NOMO-1 treated with dmso at 0.1 percent for 144 hours (cell line): ENCODE measurements at regions not wholly inside any gene's neighbourhood (a gene's known extent, or its start where the extent isn't known, plus 50 kb on each side); places are given as distances from the start of the nearest gene placed in this dataset.

Experiments used
- DNase-seq: peaks from one replicate; lab custom pipeline; 2025; ENCODE audit not compliant: unreplicated experiment; lab: John Stamatoyannopoulos, UW

DNA sequence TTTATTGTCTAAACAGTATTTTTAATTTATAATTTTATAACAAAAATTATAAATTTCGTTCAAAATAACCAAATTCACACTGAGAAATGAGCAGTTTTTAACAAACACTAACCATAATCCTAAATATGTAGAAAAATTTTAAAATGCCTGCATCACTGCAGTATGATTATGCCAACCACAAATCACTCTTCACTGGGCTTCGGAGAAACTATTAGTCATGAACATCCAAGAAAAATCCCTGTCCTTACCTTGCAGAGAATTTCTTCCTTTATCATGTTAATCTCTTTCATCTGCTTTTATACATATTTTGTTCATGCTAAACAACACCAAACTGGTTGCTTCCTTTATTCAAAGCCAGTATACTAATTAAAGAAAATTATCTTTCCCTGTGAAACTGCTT is 511.0 kb upstream of the ALCAM start:
- no peak for DNase-seq

DNA sequence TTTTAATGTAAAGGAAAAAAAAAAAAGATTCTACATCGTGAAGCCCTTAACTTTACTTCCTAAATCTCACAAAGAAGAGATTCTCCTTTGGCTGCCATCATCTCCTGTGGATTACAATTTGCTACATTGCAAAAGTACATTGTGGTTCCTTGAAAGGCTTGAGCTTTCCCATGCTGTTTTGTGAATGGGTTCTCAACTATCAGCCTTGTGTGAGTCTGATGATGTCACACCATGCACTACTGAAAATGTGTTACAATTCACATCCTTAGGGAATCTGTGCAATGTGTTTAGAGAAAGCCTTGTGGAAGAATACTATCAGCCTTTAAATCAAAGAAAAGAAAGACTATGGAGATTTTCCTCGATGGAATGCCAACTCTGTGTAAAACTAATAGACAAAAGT is 510.0 kb upstream of the ALCAM start:
- DNase-seq: no peak

DNA sequence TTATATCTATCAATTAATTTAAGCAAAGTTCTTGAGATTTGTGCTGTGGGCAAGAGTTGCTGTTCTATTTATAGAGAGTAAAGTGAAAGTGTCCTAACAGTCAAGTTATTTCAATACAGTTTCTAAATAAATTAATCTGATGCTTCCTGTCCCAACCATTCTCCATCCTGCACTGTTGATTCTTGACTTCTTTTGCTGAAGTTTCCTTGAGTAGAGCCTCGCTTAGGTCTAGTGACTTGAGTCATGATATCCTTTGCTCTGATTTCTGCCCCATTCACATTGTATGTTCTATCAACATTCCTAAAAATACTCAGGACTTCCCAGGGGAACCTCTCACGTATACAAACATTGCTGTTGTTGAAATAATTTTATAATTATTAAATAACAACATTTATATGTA is 498.4 kb upstream of the ALCAM start:
- DNase-seq: no peak

GRCh38 chr3:104870276-104870675 is 496.4 kb upstream of the ALCAM start:
- DNase-seq: no peak

DNA sequence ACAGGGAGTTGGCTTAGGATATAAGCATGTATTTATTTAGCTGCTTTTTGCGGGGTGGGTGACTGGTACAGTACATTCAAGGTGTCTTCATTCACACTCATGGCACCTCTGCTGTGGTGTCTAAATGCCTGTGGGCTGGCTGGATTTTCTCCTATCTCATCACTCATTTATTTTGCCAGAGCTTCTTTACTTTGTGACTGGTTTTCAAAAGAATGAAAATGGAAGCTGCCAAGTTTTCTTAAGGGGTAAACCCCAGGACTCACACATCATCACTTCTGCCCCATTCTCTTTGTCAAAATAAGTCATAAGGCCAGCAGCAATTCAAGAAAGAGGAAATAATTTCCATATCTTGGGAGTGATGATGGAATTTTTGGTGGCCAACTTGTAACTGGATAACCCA is 493.4 kb upstream of the ALCAM start:
- DNase-seq: no peak

- DNase-seq: peak; percentile 39
Observed at GRCh38 chr3:104878395-104878794, 488.3 kb upstream of the ALCAM start.

GRCh38 chr3:104879919-104880318 is 486.8 kb upstream of the ALCAM start:
- DNase-seq: no peak

- no peak for DNase-seq
Observed at GRCh38 chr3:104885214-104885814, 481.4 kb upstream of the ALCAM start.

DNA sequence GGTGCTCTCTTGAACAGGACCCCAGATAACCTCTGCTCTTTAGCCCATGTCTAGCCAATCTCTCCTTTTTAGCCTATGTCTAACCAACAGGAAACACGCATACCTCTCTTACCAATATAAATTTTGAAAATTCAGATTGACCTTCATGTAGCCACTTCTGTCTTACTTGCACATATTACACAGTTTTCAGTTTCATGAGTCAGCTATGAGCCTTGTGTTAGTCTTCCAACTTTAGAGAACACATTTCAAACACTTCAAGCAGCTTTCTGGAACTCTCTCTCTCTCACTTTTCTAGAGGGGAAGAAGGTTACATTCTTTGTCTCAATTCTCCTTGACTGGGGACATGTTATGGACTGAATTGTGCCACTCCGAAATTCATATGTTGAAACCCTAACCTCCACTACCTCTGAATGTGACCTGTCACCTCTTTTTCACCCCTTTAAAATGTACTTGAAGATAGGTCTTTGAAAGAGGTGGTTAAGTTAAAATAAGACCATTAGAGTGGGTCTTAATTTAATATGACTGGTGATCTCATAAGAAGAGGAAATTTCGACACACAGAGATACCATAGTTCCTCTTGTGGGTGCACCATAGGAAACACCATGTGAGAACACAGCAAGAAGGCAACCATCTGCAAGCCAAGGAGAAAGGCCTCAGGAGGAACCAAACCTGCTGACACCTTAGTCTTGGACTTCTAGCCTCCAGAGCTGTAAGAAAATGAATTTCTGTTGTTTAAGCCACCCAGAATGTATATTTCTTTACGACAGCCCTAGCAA is 480.3 kb upstream of the ALCAM start:
- DNase-seq: peak; percentile 9

- no peak for DNase-seq
Observed at GRCh38 chr3:104887069-104887468, 479.6 kb upstream of the ALCAM start.

- no peak for DNase-seq
Observed at GRCh38 chr3:104887619-104888018, 479.1 kb upstream of the ALCAM start.

DNA sequence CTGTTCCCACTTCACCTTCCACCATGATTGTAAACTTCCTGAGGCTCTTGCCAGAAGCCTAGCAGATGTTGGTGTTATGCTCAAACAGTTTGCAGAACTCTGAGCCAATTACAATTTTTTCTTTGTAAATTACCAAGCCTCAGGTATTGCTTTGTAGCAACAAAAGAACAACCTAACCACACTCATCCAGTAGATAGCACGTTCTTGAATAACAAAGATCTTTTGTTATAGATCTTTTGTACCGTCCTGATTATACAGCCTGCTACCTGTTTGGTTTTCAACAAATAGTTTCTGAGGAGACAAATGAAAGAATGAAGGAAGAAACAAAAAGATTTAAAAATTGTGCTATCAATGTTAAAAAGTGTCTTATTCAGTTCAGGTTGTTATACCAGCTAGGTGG is 474.7 kb upstream of the ALCAM start:
- no peak for DNase-seq

GRCh38 chr3:104896624-104897023 is 470.1 kb upstream of the ALCAM start:
- DNase-seq: no peak

DNA sequence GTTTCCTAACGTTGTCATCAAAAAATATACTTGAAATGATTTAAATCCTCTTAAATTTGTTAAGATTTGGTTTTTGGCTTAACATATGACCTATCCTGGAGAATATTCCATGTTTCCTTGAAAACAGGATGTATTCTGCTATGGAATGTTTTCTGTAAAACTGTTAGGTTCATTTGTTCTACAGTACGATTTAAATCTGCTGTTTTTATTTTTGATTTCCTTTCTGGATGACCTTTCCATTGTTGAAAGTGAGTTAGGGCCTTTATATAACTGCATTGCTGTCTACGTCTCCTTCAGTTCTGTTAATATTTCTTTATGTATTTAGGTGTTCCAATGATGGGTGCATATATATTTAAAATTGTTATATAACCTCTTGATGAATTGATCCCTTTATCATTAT is 465.3 kb upstream of the ALCAM start:
- no peak for DNase-seq

DNA sequence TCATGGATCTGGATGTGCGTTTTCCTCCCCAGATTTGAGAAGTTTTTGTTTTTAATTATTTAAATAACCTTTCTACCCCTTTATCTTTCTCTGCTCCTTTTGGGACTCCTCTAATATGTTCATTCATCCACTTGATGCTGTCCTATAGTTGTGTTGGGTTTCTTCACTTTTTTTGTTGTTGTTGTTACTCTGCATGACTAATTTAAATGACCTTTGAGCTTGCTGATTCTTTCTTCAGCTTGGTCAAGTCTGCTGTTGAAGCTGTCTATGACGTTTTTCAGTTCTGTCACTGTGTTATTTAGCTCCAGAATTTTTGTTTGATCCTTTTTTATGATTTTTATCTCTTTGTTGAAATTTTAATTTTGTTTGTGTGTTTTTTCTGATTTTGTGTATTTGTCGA is 463.6 kb upstream of the ALCAM start:
- no peak for DNase-seq

GRCh38 chr3:104906001-104906639 is 460.6 kb upstream of the ALCAM start:
- DNase-seq: no peak

GRCh38 chr3:104907507-104907906 is 459.2 kb upstream of the ALCAM start:
- no peak for DNase-seq

- no peak for DNase-seq
Observed at GRCh38 chr3:104908761-104909160, 457.9 kb upstream of the ALCAM start.

GRCh38 chr3:104909198-104909597 is 457.5 kb upstream of the ALCAM start:
- no peak for DNase-seq

GRCh38 chr3:104909721-104910120 is 457.0 kb upstream of the ALCAM start:
- no peak for DNase-seq

GRCh38 chr3:104911376-104911775 is 455.3 kb upstream of the ALCAM start:
- DNase-seq: no peak

DNA sequence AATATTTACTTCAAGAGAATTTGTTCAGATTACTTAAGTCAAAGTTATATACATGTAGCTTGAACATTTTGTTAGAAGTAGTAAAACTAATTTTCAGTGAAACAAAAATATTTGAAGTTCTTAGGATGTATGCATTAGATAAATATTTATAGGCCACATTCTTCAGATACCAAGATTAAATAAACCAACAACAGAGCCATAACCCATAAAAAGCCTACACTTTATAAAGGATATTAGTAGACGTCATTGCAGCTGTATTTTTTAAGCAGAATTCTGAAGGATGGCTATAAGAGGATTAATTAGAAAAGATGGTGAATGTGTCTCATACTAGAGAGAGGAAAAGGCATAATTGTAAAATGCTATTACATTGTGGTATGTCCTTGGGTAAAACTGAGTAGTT is 449.7 kb upstream of the ALCAM start:
- no peak for DNase-seq
